AG09309 (cell line): ENCODE measurements at regions not wholly inside any gene's neighbourhood (a gene's known extent, or its start where the extent isn't known, plus 50 kb on each side); places are given as distances from the start of the nearest gene placed in this dataset.
"Not testable (repeated sequence)": the region's sequence is repeated elsewhere in the genome, so short reads cannot be mapped to it uniquely, and the experiment has no call there.

Experiments used
- DNase-seq: peaks from one replicate; pipeline ENCODE4 v3.0.0-alpha.2; 2010; ENCODE audit warnings: low read depth
- H3K4me3 ChIP-seq: 2 replicates; pipeline ENCODE4 v1.5.1; 2011; ENCODE audit warnings: mild to moderate bottlenecking, low read depth, low read length, moderate library complexity; ENCODE audit not compliant: control insufficient read depth
- CTCF ChIP-seq: IDR thresholded peaks from 2 replicates; pipeline ENCODE4 v1.5.1; 2011; ENCODE audit warnings: mild to moderate bottlenecking, low read depth, low read length, inconsistent platforms; ENCODE audit not compliant: insufficient read depth, control insufficient read depth; ENCODE audit errors: missing control alignments

- H3K4me3 ChIP-seq: no peak overlapping the region
- DNase-seq: peak; percentile 59
- TF ChIP-seq CTCF: no peak
Observed at GRCh38 chr13:109945206-109945960, 159.0 kb upstream of the IRS2 start.

- DNase-seq: peak; percentile 8
- no peak for TF ChIP-seq CTCF
Observed at GRCh38 chr13:109941951-109942350, 155.6 kb upstream of the IRS2 start.

GRCh38 chr13:109941221-109941620 lies 154.8 kb upstream of the IRS2 start:
- no peak for TF ChIP-seq CTCF
- no peak for DNase-seq
- H3K4me3 ChIP-seq: no peak overlapping the region

More at GRCh38 chr13:109941951-109942350, 155.6 kb upstream of the IRS2 start:
- no peak overlapping the region for H3K4me3 ChIP-seq

- no peak overlapping the region for H3K4me3 ChIP-seq
- no peak for TF ChIP-seq CTCF
- no peak for DNase-seq
Observed at GRCh38 chr13:109940637-109941036, 154.3 kb upstream of the IRS2 start.

- no peak for DNase-seq
- H3K4me3 ChIP-seq: no peak overlapping the region
- no peak for TF ChIP-seq CTCF
Observed at GRCh38 chr13:109939838-109940237, 153.5 kb upstream of the IRS2 start.

- no peak for DNase-seq
- H3K4me3 ChIP-seq: no peak overlapping the region
- no peak for TF ChIP-seq CTCF
Observed at GRCh38 chr13:109939180-109939579, 152.8 kb upstream of the IRS2 start.

- TF ChIP-seq CTCF: no peak
- no peak overlapping the region for H3K4me3 ChIP-seq
- DNase-seq: peak; percentile 18
Observed at GRCh38 chr13:109938255-109938936, 152.0 kb upstream of the IRS2 start.

- not testable (repeated sequence) for H3K4me3 ChIP-seq, DNase-seq
Observed at GRCh38 chr13:109934520-109934919, 148.1 kb upstream of the IRS2 start.
